ENCODE measurements at regions not wholly inside any gene's neighbourhood (a gene's known extent, or its start where the extent isn't known, plus 50 kb on each side); places are given as distances from the start of the nearest gene placed in this dataset.

GRCh38 chr13:44769686-44770085, 193.6 kb upstream of the TSC22D1 start:
- no peak for DNase-seq
- H2AFZ ChIP-seq (ENCODE audit: low read depth, low read length) = no peak overlapping the region
- H3K9ac ChIP-seq (ENCODE audit: low read depth, low read length) = no peak overlapping the region
- no peak overlapping the region for H3K27ac ChIP-seq (ENCODE audit: low read length)
- no peaks in the 10 kb centered on the region for H3K4me1 ChIP-seq (ENCODE audit: insufficient read depth, low read length)
- no peaks in the 10 kb centered on the region for H3K79me2 ChIP-seq (ENCODE audit: insufficient read depth, low read length)
- no peaks in the 10 kb centered on the region for H4K20me1 ChIP-seq (ENCODE audit: insufficient read depth, low read length)
- H3K4me3 ChIP-seq (ENCODE audit: low read depth in 1 of 2, low read length in 2 of 2) = no peak overlapping the region
- no peaks in the 10 kb centered on the region for H3K36me3 ChIP-seq (ENCODE audit: insufficient read depth, low read length)
- H3K9me3 ChIP-seq (ENCODE audit: insufficient read depth, low read length, severe bottlenecking) = no peaks in the 10 kb centered on the region
- no peak for ATAC-seq (ENCODE audit: insufficient read depth, low read depth)
- TF ChIP-seq CTCF (IDR thresholded peaks at IDR 0.05; ENCODE audit: borderline replicate concordance, extremely low read depth, low read length, poor library complexity, severe bottlenecking) (no peak), EZH2 (IDR thresholded peaks at IDR 0.05; ENCODE audit: borderline replicate concordance, low read depth, low read length, severe bottlenecking) (no peak)
- H3K4me2 ChIP-seq (ENCODE audit: insufficient read depth, low read length) = no peak overlapping the region
- H3K27me3 ChIP-seq (ENCODE audit: insufficient read depth, low read length, poor library complexity) = no peaks in the 10 kb centered on the region

- no peaks in the 10 kb centered on the region for H3K27me3 ChIP-seq (ENCODE audit: insufficient read depth, low read length, poor library complexity)
- H3K36me3 ChIP-seq (ENCODE audit: insufficient read depth, low read length) = no peaks in the 10 kb centered on the region
- ATAC-seq (ENCODE audit: insufficient read depth, low read depth) (no peak), DNase-seq (no peak)
- no peak overlapping the region for H3K27ac ChIP-seq (ENCODE audit: low read length)
- H3K4me2 ChIP-seq (ENCODE audit: insufficient read depth, low read length) = no peak overlapping the region
- H2AFZ ChIP-seq (ENCODE audit: low read depth, low read length) = no peak overlapping the region
- H3K9me3 ChIP-seq (ENCODE audit: insufficient read depth, low read length, severe bottlenecking) = no peaks in the 10 kb centered on the region
- TF ChIP-seq CTCF (IDR thresholded peaks at IDR 0.05; ENCODE audit: borderline replicate concordance, extremely low read depth, low read length, poor library complexity, severe bottlenecking) = no peak
- TF ChIP-seq EZH2 (IDR thresholded peaks at IDR 0.05; ENCODE audit: borderline replicate concordance, low read depth, low read length, severe bottlenecking) = no peak
- no peaks in the 10 kb centered on the region for H3K79me2 ChIP-seq (ENCODE audit: insufficient read depth, low read length)
- no peaks in the 10 kb centered on the region for H3K4me1 ChIP-seq (ENCODE audit: insufficient read depth, low read length)
- H3K9ac ChIP-seq (ENCODE audit: low read depth, low read length) = no peak overlapping the region
- H3K4me3 ChIP-seq (ENCODE audit: low read depth in 1 of 2, low read length in 2 of 2) = no peak overlapping the region
- no peaks in the 10 kb centered on the region for H4K20me1 ChIP-seq (ENCODE audit: insufficient read depth, low read length)
Observed at GRCh38 chr13:44768775-44769581, 192.8 kb upstream of the TSC22D1 start.

- Histone ChIP-seq H3K36me3 (ENCODE audit: insufficient read depth, low read length) (no peaks in the 10 kb centered on the region), H3K4me1 (ENCODE audit: insufficient read depth, low read length) (no peaks in the 10 kb centered on the region), H3K79me2 (ENCODE audit: insufficient read depth, low read length) (no peaks in the 10 kb centered on the region), H3K27me3 (ENCODE audit: insufficient read depth, low read length, poor library complexity) (no peaks in the 10 kb centered on the region), H3K27ac (ENCODE audit: low read length) (no peak overlapping the region), H3K9ac (ENCODE audit: low read depth, low read length) (no peak overlapping the region), H4K20me1 (ENCODE audit: insufficient read depth, low read length) (no peaks in the 10 kb centered on the region), H3K9me3 (ENCODE audit: insufficient read depth, low read length, severe bottlenecking) (no peaks in the 10 kb centered on the region), H3K4me3 (ENCODE audit: low read depth in 1 of 2, low read length in 2 of 2) (no peak overlapping the region), H2AFZ (ENCODE audit: low read depth, low read length) (no peak overlapping the region), H3K4me2 (ENCODE audit: insufficient read depth, low read length) (no peak overlapping the region)
- TF ChIP-seq CTCF (IDR thresholded peaks at IDR 0.05; ENCODE audit: borderline replicate concordance, extremely low read depth, low read length, poor library complexity, severe bottlenecking) (no peak), EZH2 (IDR thresholded peaks at IDR 0.05; ENCODE audit: borderline replicate concordance, low read depth, low read length, severe bottlenecking) (no peak)
- no peak for ATAC-seq (ENCODE audit: insufficient read depth, low read depth)
- DNase-seq = no peak
Observed at GRCh38 chr13:44768239-44768638, 192.1 kb upstream of the TSC22D1 start.
